RWPE1 (cell line): ENCODE measurements at regions not wholly inside any gene's neighbourhood (a gene's known extent, or its start where the extent isn't known, plus 50 kb on each side); places are given as distances from the start of the nearest gene placed in this dataset.

ENCODE experiments used
- CTCF ChIA-PET: fragments of 350-600 bp; sonication (Branson Sonifier 250); formaldehyde crosslinking; extraction: SDS; loops from one replicate; lab custom pipeline; 2021; lab: Yijun Ruan, JAX
- POLR2A ChIA-PET: fragments of 400-600 bp; formaldehyde crosslinking; extraction: SDS; loops from one replicate; lab custom pipeline; 2020; ENCODE audit warnings: antibody characterized with exemption; ENCODE audit not compliant: low non-redundant PET; lab: Yijun Ruan, JAX
- DNase-seq: peaks from one replicate; pipeline ENCODE4 v3.0.0; 2012; ENCODE audit warnings: low spot score
- H3K27ac ChIP-seq: fragments of 450-650 bp; 2 replicates; pipeline ENCODE4 v1.5.1; 2017
- CTCF ChIP-seq: fragments of 450-650 bp; conservative IDR thresholded peaks from 2 replicates; pipeline ENCODE4 v1.5.1; 2017; ENCODE audit warnings: low read depth, mild to moderate bottlenecking

GRCh38 chr2:226559536-226559935 lies 240.1 kb downstream of the IRS1 start:
- no peak overlapping the region for H3K27ac ChIP-seq
- ChIA-PET CTCF (no interaction called here), POLR2A (no interaction called here)
- no peak for DNase-seq
- no peak for TF ChIP-seq CTCF

GRCh38 chr2:226558418-226558817 lies 241.2 kb downstream of the IRS1 start:
- H3K27ac ChIP-seq, result no peak overlapping the region
- no peak for TF ChIP-seq CTCF
- no peak for DNase-seq
- ChIA-PET CTCF (no interaction called here), POLR2A (no interaction called here)

- ChIA-PET POLR2A (no interaction called here), CTCF (no interaction called here)
- TF ChIP-seq CTCF, result no peak
- DNase-seq, result no peak
- H3K27ac ChIP-seq, result no peak overlapping the region
Observed at GRCh38 chr2:226556050-226556449, 243.6 kb downstream of the IRS1 start.

- CTCF ChIA-PET, result no interaction called here
- POLR2A ChIA-PET, result no interaction called here
- DNase-seq, result no peak
- TF ChIP-seq CTCF, result no peak
- no peak overlapping the region for H3K27ac ChIP-seq
Observed at GRCh38 chr2:226554701-226555100, 244.9 kb downstream of the IRS1 start.

GRCh38 chr2:226553333-226553732 lies 246.3 kb downstream of the IRS1 start:
- CTCF ChIA-PET, result interaction anchor here (0.8 kb wide), 1 partner anchor 243 kb away, joined by 4 read pairs; no protein-coding TSS in a partner anchor
- DNase-seq, result no peak
- no peak overlapping the region for H3K27ac ChIP-seq
- POLR2A ChIA-PET, result no interaction called here
- TF ChIP-seq CTCF, result no peak

GRCh38 chr2:226552571-226553285 lies 246.9 kb downstream of the IRS1 start:
- TF ChIP-seq CTCF, result no peak
- ChIA-PET POLR2A (no interaction called here), CTCF (no interaction called here)
- H3K27ac ChIP-seq, result no peak overlapping the region
- DNase-seq, result no peak
